Neural progenitor cell (in vitro differentiated cells): ENCODE measurements at regions not wholly inside any gene's neighbourhood (a gene's known extent, or its start where the extent isn't known, plus 50 kb on each side); places are given as distances from the start of the nearest gene placed in this dataset.
"Not testable (repeated sequence)": the region's sequence is repeated elsewhere in the genome, so short reads cannot be mapped to it uniquely, and the experiment has no call there.

Experiments used
- DNase-seq: peaks from one replicate; pipeline ENCODE4 v3.0.0-alpha.2; 2016; ENCODE audit warnings: low spot score
- H2AFZ ChIP-seq: fragments of 200-600 bp; sonication (generic); replicated peaks from 2 replicates; pipeline ENCODE4 v1.6.1; 2016; ENCODE audit warnings: antibody characterized with exemption
- H3F3A ChIP-seq: fragments of 200-600 bp; sonication (generic); 2 replicates; pipeline ENCODE4 v1.6.1; 2016; ENCODE audit warnings: antibody characterized with exemption, low read depth
- H3K27ac ChIP-seq: fragments of 200-600 bp; sonication (generic); 2 replicates; pipeline ENCODE4 v1.5.1; 2016; ENCODE audit warnings: mild to moderate bottlenecking
- H3K27me3 ChIP-seq: fragments of 200-600 bp; sonication (generic); 2 replicates; pipeline ENCODE4 v1.6.1; 2016; ENCODE audit warnings: mild to moderate bottlenecking, moderate library complexity
- H3K36me3 ChIP-seq: fragments of 200-600 bp; sonication (generic); 2 replicates; pipeline ENCODE4 v1.5.1; 2016
- H3K4me1 ChIP-seq: fragments of 200-600 bp; sonication (generic); 2 replicates; pipeline ENCODE4 v1.6.1; 2016; ENCODE audit warnings: mixed run types
- H3K4me2 ChIP-seq: fragments of 200-600 bp; sonication (generic); 2 replicates; pipeline ENCODE4 v1.6.1; 2016
- H3K4me3 ChIP-seq: fragments of 200-600 bp; sonication (generic); 2 replicates; pipeline ENCODE4 v1.5.1; 2016
- H3K79me2 ChIP-seq: fragments of 200-600 bp; sonication (generic); 2 replicates; pipeline ENCODE4 v1.6.1; 2016; ENCODE audit warnings: low read depth
- H3K9ac ChIP-seq: fragments of 200-600 bp; sonication (generic); 2 replicates; pipeline ENCODE4 v1.6.1; 2016
- H3K9me3 ChIP-seq: fragments of 200-600 bp; sonication (generic); 2 replicates; pipeline ENCODE4 v1.5.1; 2016; ENCODE audit warnings: low read depth
- H4K20me1 ChIP-seq: fragments of 200-600 bp; sonication (generic); 2 replicates; pipeline ENCODE4 v1.6.1; 2016; ENCODE audit warnings: low read depth
- H3K27ac Mint-ChIP-seq: 3 replicates; pipeline ENCODE4 v1.8.0; 2021; ENCODE audit warnings: mixed read lengths
- H3K27me3 Mint-ChIP-seq: 2 replicates; pipeline ENCODE4 v1.8.0; 2022; ENCODE audit warnings: low read depth, mild to moderate bottlenecking, inconsistent platforms, moderate library complexity, mixed read lengths; ENCODE audit not compliant: insufficient read depth
- H3K36me3 Mint-ChIP-seq: 3 replicates; pipeline ENCODE4 v1.8.0; 2021; ENCODE audit warnings: mixed read lengths
- H3K4me1 Mint-ChIP-seq: 3 replicates; pipeline ENCODE4 v1.8.0; 2021; ENCODE audit warnings: mixed read lengths
- H3K4me3 Mint-ChIP-seq: 3 replicates; pipeline ENCODE4 v1.8.0; 2021; ENCODE audit warnings: mild to moderate bottlenecking, moderate library complexity, mixed read lengths
- H3K9me3 Mint-ChIP-seq: 3 replicates; pipeline ENCODE4 v1.8.0; 2020; ENCODE audit warnings: mixed read lengths
- CTCF ChIP-seq: fragments of 200-600 bp; sonication (generic); IDR thresholded peaks from 2 replicates; pipeline ENCODE4 v1.5.1; 2017; ENCODE audit warnings: antibody characterized with exemption, mild to moderate bottlenecking
- EZH2 ChIP-seq: fragments of 200-600 bp; sonication (generic); IDR thresholded peaks from 2 replicates; pipeline ENCODE4 v1.6.1; 2017; ENCODE audit warnings: antibody characterized with exemption, mild to moderate bottlenecking, moderate library complexity
- EZH2phosphoT487 ChIP-seq: fragments of 200-600 bp; sonication (generic); IDR thresholded peaks from 2 replicates; pipeline ENCODE4 v1.6.1; 2017; ENCODE audit warnings: antibody characterized with exemption

GRCh38 chr7:119288416-119288815, 984.6 kb upstream of the KCND2 start:
- Histone ChIP-seq H3K36me3 (no peaks in the 10 kb centered on the region), H3K4me2 (no peak overlapping the region), H3K27me3 (no peaks in the 10 kb centered on the region), H2AFZ (no peak overlapping the region), H3K4me3 (no peak overlapping the region), H3K4me1 (no peaks in the 10 kb centered on the region), H3F3A (no peaks in the 10 kb centered on the region), H3K79me2 (no peaks in the 10 kb centered on the region), H3K27ac (no peak overlapping the region), H3K9ac (no peak overlapping the region), H3K9me3 (no peaks in the 10 kb centered on the region), H4K20me1 (no peaks in the 10 kb centered on the region)
- TF ChIP-seq CTCF (no peak), EZH2phosphoT487 (no peak), EZH2 (no peak)
- Mint-ChIP-seq H3K4me1 (no peaks in the 10 kb centered on the region), H3K4me3 (no peak overlapping the region), H3K36me3 (no peaks in the 10 kb centered on the region), H3K27me3 (no peaks in the 10 kb centered on the region), H3K9me3 (no peaks in the 10 kb centered on the region), H3K27ac (no peak overlapping the region)
- no peak for DNase-seq

- not testable (repeated sequence) for H3K4me1 Mint-ChIP-seq, H4K20me1 ChIP-seq, H3K9me3 Mint-ChIP-seq, H3K27ac Mint-ChIP-seq, H3K79me2 ChIP-seq, H3K9me3 ChIP-seq, H3K9ac ChIP-seq, H3F3A ChIP-seq, H2AFZ ChIP-seq, H3K27me3 ChIP-seq, H3K36me3 ChIP-seq, H3K4me1 ChIP-seq, H3K4me3 ChIP-seq, H3K4me3 Mint-ChIP-seq, DNase-seq, H3K36me3 Mint-ChIP-seq, H3K27ac ChIP-seq, H3K4me2 ChIP-seq, H3K27me3 Mint-ChIP-seq
Measured at GRCh38 chr7:119300341-119300740, 972.6 kb upstream of the KCND2 start.

- no peak overlapping the region for H3K27ac ChIP-seq
- no peaks in the 10 kb centered on the region for H3K27me3 Mint-ChIP-seq
- no peak overlapping the region for H3K9ac ChIP-seq
- H3K27ac Mint-ChIP-seq: no peak overlapping the region
- no peaks in the 10 kb centered on the region for H4K20me1 ChIP-seq
- H3K4me1 Mint-ChIP-seq: no peaks in the 10 kb centered on the region
- no peaks in the 10 kb centered on the region for H3K9me3 ChIP-seq
- no peak overlapping the region for H3K4me2 ChIP-seq
- no peaks in the 10 kb centered on the region for H3F3A ChIP-seq
- no peaks in the 10 kb centered on the region for H3K79me2 ChIP-seq
- H3K27me3 ChIP-seq: no peaks in the 10 kb centered on the region
- DNase-seq: no peak
- peaks cover 3% of the 10 kb centered on the region for H3K9me3 Mint-ChIP-seq
- H3K4me3 Mint-ChIP-seq: no peak overlapping the region
- no peaks in the 10 kb centered on the region for H3K36me3 ChIP-seq
- H3K36me3 Mint-ChIP-seq: no peaks in the 10 kb centered on the region
- no peak overlapping the region for H3K4me3 ChIP-seq
- TF ChIP-seq EZH2phosphoT487: no peak
- no peak for TF ChIP-seq CTCF
- TF ChIP-seq EZH2: no peak
- no peaks in the 10 kb centered on the region for H3K4me1 ChIP-seq
- H2AFZ ChIP-seq: no peak overlapping the region
Measured at GRCh38 chr7:119320316-119320715, 952.7 kb upstream of the KCND2 start.

GRCh38 chr7:119329715-119330114, 943.3 kb upstream of the KCND2 start:
- Histone ChIP-seq H2AFZ (no peak overlapping the region), H3K9ac (no peak overlapping the region), H3F3A (no peaks in the 10 kb centered on the region), H3K4me3 (no peak overlapping the region), H3K79me2 (no peaks in the 10 kb centered on the region), H4K20me1 (no peaks in the 10 kb centered on the region), H3K27ac (no peak overlapping the region), H3K9me3 (no peaks in the 10 kb centered on the region), H3K27me3 (no peaks in the 10 kb centered on the region), H3K4me2 (no peak overlapping the region), H3K36me3 (no peaks in the 10 kb centered on the region), H3K4me1 (no peaks in the 10 kb centered on the region)
- Mint-ChIP-seq H3K4me1 (no peaks in the 10 kb centered on the region), H3K36me3 (no peaks in the 10 kb centered on the region), H3K27ac (no peak overlapping the region), H3K4me3 (no peak overlapping the region), H3K27me3 (no peaks in the 10 kb centered on the region), H3K9me3 (no peaks in the 10 kb centered on the region)
- no peak for DNase-seq
- TF ChIP-seq EZH2: no peak
- TF ChIP-seq CTCF: no peak
- TF ChIP-seq EZH2phosphoT487: no peak
